Spleen (tissue), 7 donors: ENCODE measurements at regions not wholly inside any gene's neighbourhood (a gene's known extent, or its start where the extent isn't known, plus 50 kb on each side); places are given as distances from the start of the nearest gene placed in this dataset.
"Not testable (repeated sequence)": the region's sequence is repeated elsewhere in the genome, so short reads cannot be mapped to it uniquely, and the experiment has no call there.

Experiments
- CTCF ChIP-seq, 11 experiments: fragments of 200-600 bp in 7 of 11; fragments of 450-650 bp in 4 of 11; sonication (generic) in 4 of 11; IDR thresholded peaks in 8 of 11; conservative IDR thresholded peaks in 3 of 11; 1 replicate in 7 of 11; 2 replicates in 4 of 11; pipeline versions ENCODE4 v1.4.0 to v1.8.0; 2016 to 2021; ENCODE audit warnings: antibody characterized with exemption in 11 of 11, inconsistent platforms in 4 of 11, mild to moderate bottlenecking in 1 of 11
- POLR2A ChIP-seq, 3 donors: fragments of 450-650 bp; IDR thresholded peaks; one replicate each; pipeline ENCODE4 v1.5.1; 2017; ENCODE audit warnings: antibody characterized with exemption in 3 of 3, mild to moderate bottlenecking in 1 of 3
- POLR2AphosphoS5 ChIP-seq, 3 donors: sonication (generic); formaldehyde crosslinking; IDR thresholded peaks; one replicate each; pipeline ENCODE4 v1.5.1; 2017; ENCODE audit warnings: antibody characterized with exemption in 3 of 3
- donor health status: DM: no; HTN: no; CAD: no; lungs with moderate emphysema.
- donor health status: DM: no; HTN: no; CAD: no.
- donor health status: DM: no; HTN: no; CAD: no.

DNA sequence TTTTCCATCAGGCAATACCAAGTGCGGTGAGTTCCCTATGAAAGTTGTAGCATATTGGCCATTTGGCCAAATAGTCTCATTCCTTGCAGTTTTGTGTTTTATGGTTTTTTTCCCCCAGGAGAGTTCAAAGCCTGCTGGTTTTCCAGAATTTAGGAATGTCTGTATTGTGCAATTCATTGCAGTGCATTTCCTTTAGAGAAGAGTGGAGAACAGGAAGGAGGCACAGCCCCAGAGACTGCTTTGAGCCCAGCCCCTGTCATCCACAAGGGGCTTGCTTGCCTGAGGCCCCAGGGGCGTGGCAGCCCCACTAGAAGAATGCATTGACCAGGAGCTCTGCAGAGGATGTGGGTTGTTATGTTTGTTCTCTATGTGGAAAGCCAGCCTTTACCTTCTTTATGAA, 375.5 kb downstream of the BCL2L11 start:
- TF ChIP-seq CTCF (IDR thresholded peaks at IDR 0.05 in 8 of 11, conservative IDR thresholded peaks at IDR 0.05 in 3 of 11); POLR2AphosphoS5 (IDR thresholded peaks at IDR 0.05); POLR2A (IDR thresholded peaks at IDR 0.05): not testable (repeated sequence)
